Activated CD8-positive, alpha-beta memory T cell treated with anti-CD3 and anti-CD28 coated beads, Interleukin-2, amount 10 ng/mL, durations not matched to agents 7 days and 5 days (primary cell): ENCODE measurements at regions not wholly inside any gene's neighbourhood (a gene's known extent, or its start where the extent isn't known, plus 50 kb on each side); places are given as distances from the start of the nearest gene placed in this dataset.

ENCODE experiments used
- ATAC-seq: fragments of 150-1000 bp; cut with Tn5 transposase; one replicate; pipeline ENCODE4 v1.10.0; 2021; ENCODE audit warnings: moderate library complexity
- CTCF ChIA-PET: fragments of 350-600 bp; sonication (Branson Sonifier 250); formaldehyde crosslinking; loops from one replicate; lab custom pipeline; 2021; ENCODE audit warnings: antibody characterized with exemption; lab: Charles Lee
- DNase-seq: peaks from one replicate; pipeline ENCODE4 v3.0.0-alpha.2; 2020
- H3K27ac Mint-ChIP-seq: one replicate; pipeline ENCODE4 v1.8.0; 2021; ENCODE audit warnings: mild to moderate bottlenecking, mixed read lengths
- H3K27me3 Mint-ChIP-seq: one replicate; pipeline ENCODE4 v1.8.0; 2021; ENCODE audit warnings: mixed read lengths
- H3K36me3 Mint-ChIP-seq: one replicate; pipeline ENCODE4 v1.8.0; 2021; ENCODE audit warnings: mild to moderate bottlenecking, mixed read lengths
- H3K4me1 Mint-ChIP-seq: one replicate; pipeline ENCODE4 v1.8.0; 2021; ENCODE audit warnings: mixed read lengths
- H3K4me3 Mint-ChIP-seq: one replicate; pipeline ENCODE4 v1.8.0; 2021; ENCODE audit warnings: mild to moderate bottlenecking, moderate library complexity, mixed read lengths
- H3K9me3 Mint-ChIP-seq: one replicate; pipeline ENCODE4 v1.8.0; 2022; ENCODE audit warnings: low read depth, mixed read lengths

DNA sequence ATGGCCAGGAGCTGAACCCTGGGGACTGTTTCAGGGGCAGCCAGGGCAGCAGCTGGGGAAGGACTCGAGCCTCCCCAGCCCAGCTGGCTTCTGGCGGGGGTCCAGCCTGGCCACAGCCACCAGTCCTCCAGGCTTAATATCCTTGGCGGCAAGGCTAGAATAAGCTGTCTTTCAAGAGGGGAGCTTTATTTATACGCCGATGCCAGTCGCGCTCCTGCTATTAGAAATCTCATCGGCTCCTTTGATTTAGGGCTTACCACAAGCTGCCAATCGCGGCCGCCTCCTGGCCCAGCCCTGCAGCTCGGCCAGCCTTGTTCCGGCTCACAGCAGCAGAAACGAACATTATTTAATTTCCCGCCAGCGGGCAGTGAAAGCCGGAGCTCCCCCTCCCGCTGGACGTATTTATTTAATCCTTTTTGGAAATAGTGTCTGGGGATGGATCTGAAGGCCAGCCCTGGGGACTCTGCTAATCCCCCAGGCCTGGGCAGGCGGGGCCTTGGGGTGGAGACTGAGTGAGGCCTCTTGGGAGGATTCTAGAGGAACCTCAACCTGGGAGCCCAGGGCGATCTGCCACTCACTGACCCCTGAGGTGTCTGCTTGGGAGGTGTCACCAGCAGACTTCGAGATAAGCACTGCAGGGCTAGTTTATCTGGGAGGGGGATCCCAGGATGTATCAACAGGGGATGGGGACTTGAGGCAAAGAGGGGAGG, 363.1 kb downstream of the MN1 start:
- Mint-ChIP-seq H3K27me3 (no peaks in the 10 kb centered on the region), H3K9me3 (no peaks in the 10 kb centered on the region), H3K27ac (no peak overlapping the region), H3K4me1 (no peaks in the 10 kb centered on the region), H3K4me3 (no peak overlapping the region), H3K36me3 (no peaks in the 10 kb centered on the region)
- no peak for DNase-seq
- CTCF ChIA-PET, result no interaction called here
- ATAC-seq, result no peak

DNA sequence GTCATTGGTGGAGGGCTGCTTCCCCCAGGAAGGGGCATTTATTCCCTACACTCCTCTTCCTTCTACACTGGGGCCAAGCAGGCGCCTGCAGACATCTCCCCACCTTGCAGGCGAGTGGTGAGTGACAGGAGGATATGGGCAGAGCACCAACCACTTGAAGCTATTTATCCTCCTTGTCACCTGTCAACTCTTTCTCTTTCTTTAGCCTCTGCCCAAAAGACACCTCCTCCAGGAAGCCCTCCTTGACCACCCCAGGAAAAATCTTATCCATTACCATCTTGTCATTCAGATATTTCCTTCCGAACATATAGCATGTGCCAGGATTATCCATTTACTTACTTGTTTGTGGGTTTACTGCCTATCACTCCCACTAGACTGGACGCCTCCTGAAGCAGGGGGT, 362.4 kb downstream of the MN1 start:
- Mint-ChIP-seq H3K9me3 (no peaks in the 10 kb centered on the region), H3K36me3 (no peaks in the 10 kb centered on the region), H3K27me3 (no peaks in the 10 kb centered on the region), H3K4me3 (no peak overlapping the region), H3K27ac (no peak overlapping the region), H3K4me1 (no peaks in the 10 kb centered on the region)
- DNase-seq, result no peak
- CTCF ChIA-PET, result no interaction called here
- no peak for ATAC-seq

DNA sequence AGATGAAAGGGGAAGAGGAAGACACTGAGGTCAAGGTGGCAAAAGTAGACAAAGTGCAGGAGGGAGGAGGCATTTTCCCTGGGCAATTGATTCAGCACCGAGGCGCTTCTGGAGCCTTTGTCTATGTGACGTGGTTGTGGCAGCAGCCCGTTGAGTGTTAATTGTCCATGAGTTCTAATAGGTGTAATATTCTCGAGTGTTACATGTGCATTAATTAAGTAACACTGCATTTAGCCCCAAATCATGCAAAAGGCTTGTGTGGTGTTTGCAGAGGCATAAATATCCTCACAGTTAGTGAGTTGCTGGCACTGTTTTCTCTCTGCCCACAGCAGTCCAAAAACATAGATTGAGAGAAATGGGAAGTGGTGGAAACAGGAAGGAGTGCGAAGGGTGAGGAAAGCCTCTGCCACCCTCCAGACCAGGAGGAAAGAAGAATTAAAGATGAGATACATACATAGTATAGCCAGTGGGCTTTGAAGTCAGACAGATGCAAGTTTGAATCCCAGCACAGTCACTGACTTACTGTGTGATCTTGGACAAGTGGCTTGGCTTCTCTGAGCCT, 361.2 kb downstream of the MN1 start:
- ATAC-seq (no peak), DNase-seq (no peak)
- Mint-ChIP-seq H3K4me3 (no peak overlapping the region), H3K27me3 (no peaks in the 10 kb centered on the region), H3K36me3 (no peaks in the 10 kb centered on the region), H3K27ac (no peak overlapping the region), H3K9me3 (no peaks in the 10 kb centered on the region), H3K4me1 (no peaks in the 10 kb centered on the region)
- CTCF ChIA-PET, result no interaction called here

DNA sequence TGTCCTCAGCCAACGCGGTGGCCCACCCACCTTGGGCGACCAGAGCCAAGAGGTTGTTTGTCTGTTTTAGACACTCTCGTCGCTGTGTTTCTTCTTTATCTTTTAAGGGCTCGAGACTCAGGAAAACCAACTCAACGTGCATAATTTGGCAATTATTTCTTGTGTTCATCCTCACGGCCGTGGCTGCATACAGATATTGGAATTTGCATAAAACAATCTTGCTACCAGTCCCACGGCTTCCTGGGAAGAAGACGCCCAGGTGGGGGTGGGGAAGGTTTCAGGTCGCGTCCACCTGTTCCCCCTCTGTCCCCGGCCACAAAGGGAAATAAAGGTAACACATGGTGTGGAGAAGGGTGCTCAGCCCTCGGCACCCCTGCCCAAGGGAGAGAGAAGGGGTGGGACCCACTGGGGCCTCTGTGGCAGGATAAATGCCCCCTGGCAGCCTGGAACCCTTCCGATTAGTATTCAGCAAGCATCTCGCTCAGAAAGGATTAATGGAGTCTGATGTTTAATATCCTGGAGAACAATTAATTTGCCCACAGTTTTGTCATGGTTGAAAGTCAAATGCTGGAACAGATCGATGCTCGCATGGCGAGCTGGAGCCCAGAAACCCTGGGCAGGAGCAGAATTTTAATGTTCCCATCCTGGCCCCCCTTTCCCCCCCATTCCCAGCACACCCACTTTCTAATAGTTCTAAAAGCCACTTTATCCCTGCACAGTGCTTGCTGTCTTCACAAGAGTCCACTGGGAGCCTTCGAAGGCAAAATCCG, 359.7 kb downstream of the MN1 start:
- Mint-ChIP-seq H3K27me3 (no peaks in the 10 kb centered on the region), H3K4me3 (no peak overlapping the region), H3K36me3 (no peaks in the 10 kb centered on the region), H3K4me1 (no peaks in the 10 kb centered on the region), H3K27ac (no peak overlapping the region), H3K9me3 (no peaks in the 10 kb centered on the region)
- DNase-seq (no peak), ATAC-seq (no peak)
- CTCF ChIA-PET, result no interaction called here

DNA sequence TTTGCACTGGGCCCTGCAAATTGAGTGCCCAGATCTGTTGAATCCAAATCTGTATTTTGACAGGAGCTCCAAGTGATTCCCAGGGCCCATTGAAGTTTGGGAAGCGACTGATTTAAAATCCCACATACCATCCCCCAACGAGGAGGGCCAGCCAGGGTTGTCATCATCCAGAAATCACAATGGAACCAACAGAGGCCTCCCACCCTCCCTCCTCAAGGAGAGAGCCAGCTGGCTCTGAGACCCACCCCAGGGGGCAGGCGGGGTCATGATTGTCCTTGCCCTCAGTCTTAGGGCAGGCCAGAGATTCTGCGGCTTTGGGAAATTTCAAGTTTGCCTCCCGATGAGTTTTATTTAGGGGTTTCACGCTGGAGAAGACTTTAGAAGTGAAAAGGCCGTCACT, 358.2 kb downstream of the MN1 start:
- no peak for ATAC-seq
- H3K4me1 Mint-ChIP-seq, result no peaks in the 10 kb centered on the region
- no peak for DNase-seq
- no peaks in the 10 kb centered on the region for H3K36me3 Mint-ChIP-seq
- no peak overlapping the region for H3K27ac Mint-ChIP-seq
- H3K27me3 Mint-ChIP-seq, result no peaks in the 10 kb centered on the region
- no peaks in the 10 kb centered on the region for H3K9me3 Mint-ChIP-seq
- no peak overlapping the region for H3K4me3 Mint-ChIP-seq
- CTCF ChIA-PET, result no interaction called here

DNA sequence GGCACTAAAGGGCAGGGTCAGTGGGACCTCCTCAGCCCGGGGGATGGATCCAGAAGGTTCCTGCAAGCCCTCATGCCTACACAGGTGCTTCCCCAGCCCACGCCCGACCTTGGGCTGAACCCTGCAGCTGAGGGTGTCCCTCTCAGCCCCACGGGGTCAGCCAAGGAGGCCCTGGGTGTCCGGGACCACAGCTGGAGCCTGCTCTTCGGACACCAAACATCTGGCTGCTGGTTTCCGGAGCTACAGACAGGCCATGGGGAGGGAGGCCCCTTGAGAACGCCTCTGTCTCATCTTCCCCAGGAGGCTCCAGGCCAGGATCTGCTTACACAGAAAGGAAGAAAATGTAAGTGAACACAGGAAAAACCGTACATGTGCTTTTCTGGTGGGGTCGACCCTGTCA, 355.7 kb downstream of the MN1 start:
- ATAC-seq (no peak), DNase-seq (no peak)
- H3K4me3 Mint-ChIP-seq, result no peak overlapping the region
- H3K27me3 Mint-ChIP-seq, result no peaks in the 10 kb centered on the region
- H3K27ac Mint-ChIP-seq, result no peak overlapping the region
- CTCF ChIA-PET, result no interaction called here
- no peaks in the 10 kb centered on the region for H3K36me3 Mint-ChIP-seq
- no peaks in the 10 kb centered on the region for H3K9me3 Mint-ChIP-seq
- H3K4me1 Mint-ChIP-seq, result no peaks in the 10 kb centered on the region

DNA sequence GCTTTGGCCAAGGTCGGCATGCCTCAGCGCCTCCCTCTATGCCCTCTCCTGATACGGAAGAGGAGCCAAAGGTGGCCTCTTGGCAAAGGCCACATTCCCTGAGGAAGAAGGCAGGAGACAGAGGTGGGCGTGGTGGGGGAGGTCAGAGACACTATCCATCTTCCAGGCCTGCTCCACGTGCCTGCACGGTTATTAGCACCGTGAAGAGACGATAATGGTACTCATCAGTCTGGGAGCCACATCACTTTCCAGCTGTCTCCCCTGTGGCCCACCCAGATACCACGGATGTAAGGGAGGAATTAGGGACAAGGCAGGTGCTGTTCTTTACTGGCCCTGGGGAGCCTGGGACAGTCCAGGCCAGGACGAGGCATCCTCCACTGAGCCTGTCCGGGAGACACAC, 354.3 kb downstream of the MN1 start:
- H3K36me3 Mint-ChIP-seq, result no peaks in the 10 kb centered on the region
- no peak overlapping the region for H3K27ac Mint-ChIP-seq
- no peaks in the 10 kb centered on the region for H3K9me3 Mint-ChIP-seq
- CTCF ChIA-PET, result no interaction called here
- no peaks in the 10 kb centered on the region for H3K4me1 Mint-ChIP-seq
- DNase-seq (no peak), ATAC-seq (no peak)
- H3K4me3 Mint-ChIP-seq, result no peak overlapping the region
- no peaks in the 10 kb centered on the region for H3K27me3 Mint-ChIP-seq

DNA sequence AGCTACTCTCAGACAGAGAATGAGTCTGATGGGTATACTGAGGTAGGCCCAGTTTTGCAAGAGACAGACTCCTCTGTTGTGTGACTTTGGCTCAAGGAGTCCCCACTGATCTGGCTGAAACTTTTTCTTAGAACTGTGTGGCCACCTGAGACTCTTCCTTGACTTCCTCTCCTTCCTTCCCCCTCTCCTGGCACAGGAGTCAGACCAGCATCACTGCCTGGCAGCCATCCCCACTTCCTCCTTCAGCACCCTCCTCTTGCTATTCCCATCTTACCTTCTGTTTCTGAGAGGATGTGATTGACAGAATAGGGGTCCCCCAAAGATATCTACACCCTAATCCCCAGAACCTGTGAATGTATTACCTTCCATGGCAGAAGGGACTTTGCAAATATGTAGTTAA, 351.1 kb downstream of the MN1 start:
- DNase-seq (no peak), ATAC-seq (no peak)
- H3K36me3 Mint-ChIP-seq, result no peaks in the 10 kb centered on the region
- no peak overlapping the region for H3K4me3 Mint-ChIP-seq
- no peaks in the 10 kb centered on the region for H3K4me1 Mint-ChIP-seq
- no peaks in the 10 kb centered on the region for H3K27me3 Mint-ChIP-seq
- no peak overlapping the region for H3K27ac Mint-ChIP-seq
- CTCF ChIA-PET, result no interaction called here
- H3K9me3 Mint-ChIP-seq, result no peaks in the 10 kb centered on the region

DNA sequence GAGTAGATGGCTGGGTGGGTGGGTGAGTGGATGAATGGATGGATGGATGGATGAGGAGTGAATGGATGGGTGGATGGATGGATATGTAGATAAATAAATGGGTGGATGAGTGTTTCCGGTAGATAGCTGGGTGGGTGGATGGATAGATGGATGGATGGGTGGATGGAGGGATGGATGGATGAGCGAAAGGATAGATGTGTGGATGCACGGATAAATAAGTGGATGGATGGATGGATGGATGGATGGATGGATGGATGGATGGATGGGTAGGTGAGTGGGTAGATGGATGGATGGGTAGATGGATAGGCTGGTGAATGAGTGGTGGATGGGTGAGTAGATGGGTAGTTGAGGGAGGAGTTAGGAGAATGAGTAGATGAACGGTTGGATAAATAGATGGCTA, 349.3 kb downstream of the MN1 start:
- DNase-seq, result no peak
- Mint-ChIP-seq H3K4me3 (no peak overlapping the region), H3K27ac (no peak overlapping the region), H3K4me1 (no peaks in the 10 kb centered on the region), H3K27me3 (no peaks in the 10 kb centered on the region), H3K36me3 (no peaks in the 10 kb centered on the region), H3K9me3 (no peaks in the 10 kb centered on the region)
- no peak for ATAC-seq
- CTCF ChIA-PET, result no interaction called here

DNA sequence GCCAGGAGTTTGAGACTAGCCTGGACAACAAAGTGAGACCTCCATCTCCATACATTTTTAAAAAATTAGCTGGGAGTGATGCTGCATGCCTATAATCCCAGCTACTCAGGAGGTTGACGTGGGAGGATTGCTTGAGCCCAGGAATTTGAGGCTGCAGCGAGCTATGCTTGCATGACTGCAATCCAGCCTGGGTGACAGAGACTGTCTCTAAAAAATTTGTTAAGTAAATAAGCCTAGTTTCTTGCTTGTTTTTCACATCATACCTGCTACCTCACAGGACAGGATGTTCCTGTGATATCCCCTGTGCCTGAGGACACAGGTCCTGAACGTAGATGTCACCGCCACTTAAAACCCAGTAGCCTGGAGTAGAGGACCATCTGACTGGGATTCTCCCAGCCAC, 348.6 kb downstream of the MN1 start:
- no peak for DNase-seq
- no peak overlapping the region for H3K4me3 Mint-ChIP-seq
- no peaks in the 10 kb centered on the region for H3K36me3 Mint-ChIP-seq
- CTCF ChIA-PET, result no interaction called here
- no peak overlapping the region for H3K27ac Mint-ChIP-seq
- no peak for ATAC-seq
- no peaks in the 10 kb centered on the region for H3K9me3 Mint-ChIP-seq
- no peaks in the 10 kb centered on the region for H3K4me1 Mint-ChIP-seq
- H3K27me3 Mint-ChIP-seq, result no peaks in the 10 kb centered on the region

DNA sequence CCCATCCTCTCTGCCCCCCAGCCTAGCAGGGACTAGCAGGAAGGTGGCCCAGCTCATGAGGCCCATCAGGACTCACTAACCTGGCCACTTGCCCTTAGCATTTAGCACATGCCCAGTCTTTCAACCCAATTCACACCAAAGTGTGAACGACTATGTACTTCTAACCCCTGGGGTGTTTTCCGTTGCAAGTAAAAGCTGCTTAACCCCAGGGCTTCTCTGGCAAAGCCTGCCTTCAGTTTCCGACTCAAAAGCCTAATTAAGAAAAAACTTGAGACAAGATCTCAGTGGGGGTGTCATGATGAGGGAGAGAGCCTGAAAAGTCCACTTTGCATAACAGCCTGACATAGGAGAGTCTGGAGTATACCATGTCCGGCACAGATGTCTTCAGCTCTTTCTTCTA, 347.8 kb downstream of the MN1 start:
- CTCF ChIA-PET, result no interaction called here
- no peaks in the 10 kb centered on the region for H3K4me1 Mint-ChIP-seq
- no peaks in the 10 kb centered on the region for H3K27me3 Mint-ChIP-seq
- no peaks in the 10 kb centered on the region for H3K9me3 Mint-ChIP-seq
- ATAC-seq, result no peak
- no peaks in the 10 kb centered on the region for H3K36me3 Mint-ChIP-seq
- no peak overlapping the region for H3K4me3 Mint-ChIP-seq
- no peak overlapping the region for H3K27ac Mint-ChIP-seq
- DNase-seq, result no peak

DNA sequence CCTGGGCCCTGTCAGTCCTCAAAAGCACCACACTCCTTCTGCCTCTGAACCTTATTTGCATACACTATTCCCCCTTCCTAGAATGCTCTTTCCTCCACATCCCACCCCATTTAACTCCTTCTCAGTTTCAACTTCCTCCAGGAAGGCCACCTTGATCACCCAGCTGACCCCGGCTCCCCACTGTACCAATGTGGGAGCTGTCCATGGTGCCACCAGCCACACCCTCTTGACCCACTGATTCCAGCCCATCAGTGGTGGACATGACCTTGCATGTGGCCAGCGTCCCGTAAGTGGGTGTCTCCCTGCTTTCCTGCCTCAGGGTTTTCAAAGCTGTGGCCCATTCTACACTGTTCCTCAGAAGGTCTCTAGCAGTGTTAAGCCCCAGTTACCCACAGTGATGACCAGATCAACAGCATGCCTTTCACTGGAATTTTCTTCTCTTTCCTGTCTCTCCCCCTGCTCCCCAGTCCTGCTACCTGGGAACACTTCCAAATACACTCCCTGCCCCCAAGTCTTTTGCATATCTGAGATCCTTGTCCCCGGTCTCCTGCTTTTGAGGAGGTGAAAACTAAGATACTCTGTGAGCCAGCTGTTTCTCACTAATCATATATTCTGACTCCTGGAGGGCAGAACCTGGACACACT, 346.6 kb downstream of the MN1 start:
- H3K4me1 Mint-ChIP-seq, result no peaks in the 10 kb centered on the region
- H3K9me3 Mint-ChIP-seq, result no peaks in the 10 kb centered on the region
- ATAC-seq (no peak), DNase-seq (no peak)
- H3K36me3 Mint-ChIP-seq, result no peaks in the 10 kb centered on the region
- CTCF ChIA-PET, result no interaction called here
- H3K4me3 Mint-ChIP-seq, result no peak overlapping the region
- H3K27me3 Mint-ChIP-seq, result no peaks in the 10 kb centered on the region
- H3K27ac Mint-ChIP-seq, result no peak overlapping the region

DNA sequence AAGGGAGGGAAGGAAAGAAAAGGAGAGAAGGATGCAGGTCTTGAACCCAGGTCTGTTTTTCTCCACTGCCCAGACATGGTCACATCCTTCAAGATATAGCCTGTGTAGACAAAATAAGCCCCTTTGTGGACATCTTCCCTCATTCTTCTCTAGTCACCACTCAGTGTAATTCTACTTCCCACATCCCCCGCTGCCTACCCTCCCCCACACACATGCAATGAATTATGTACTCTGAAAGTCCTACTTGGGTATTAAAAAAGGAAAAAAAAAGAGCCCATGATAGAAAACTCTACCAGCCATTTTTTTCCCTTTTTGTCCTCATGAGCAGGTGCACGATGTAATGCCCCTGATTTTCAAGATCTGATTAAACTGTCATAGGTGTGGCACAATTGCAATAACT, 346.0 kb downstream of the MN1 start:
- H3K9me3 Mint-ChIP-seq, result no peaks in the 10 kb centered on the region
- no peaks in the 10 kb centered on the region for H3K36me3 Mint-ChIP-seq
- H3K4me1 Mint-ChIP-seq, result no peaks in the 10 kb centered on the region
- H3K4me3 Mint-ChIP-seq, result no peak overlapping the region
- no peak for DNase-seq
- CTCF ChIA-PET, result no interaction called here
- ATAC-seq, result no peak
- H3K27me3 Mint-ChIP-seq, result no peaks in the 10 kb centered on the region
- H3K27ac Mint-ChIP-seq, result no peak overlapping the region
